Right lobe of liver (tissue), 6 donors: ENCODE measurements at regions not wholly inside any gene's neighbourhood (a gene's known extent, or its start where the extent isn't known, plus 50 kb on each side); places are given as distances from the start of the nearest gene placed in this dataset.
"Not testable (repeated sequence)": the region's sequence is repeated elsewhere in the genome, so short reads cannot be mapped to it uniquely, and the experiment has no call there.

Source experiments
- ATAC-seq, 4 donors: fragments of 200-7000 bp; cut with Tn5 transposase; one replicate each; pipeline ENCODE4 v1.9.1; 2020; ENCODE audit warnings: mild to moderate bottlenecking in 4 of 4, moderate library complexity in 4 of 4
- DNase-seq, 3 donors: peaks; one replicate each; pipeline ENCODE4 v3.0.0-alpha.2; 2020
- H3K27ac ChIP-seq, 3 donors: fragments of 200-600 bp; one replicate each; pipeline ENCODE4 v1.8.0; 2022
- H3K27me3 ChIP-seq, 2 donors: fragments of 200-600 bp; one replicate each; pipeline ENCODE4 v1.8.0; 2022
- H3K36me3 ChIP-seq, 4 donors: fragments of 200-600 bp; sonication (generic) in 1 of 4; one replicate each; pipeline versions ENCODE4 v1.5.1 to v1.8.0; 2017 to 2022; ENCODE audit warnings: control low read depth in 1 of 4
- H3K4me1 ChIP-seq, 4 donors: fragments of 200-600 bp; sonication (generic) in 1 of 4; one replicate each; pipeline versions ENCODE4 v1.5.1 to v1.8.0; 2017 to 2022; ENCODE audit warnings: control low read depth in 1 of 4
- H3K4me3 ChIP-seq, 3 donors: fragments of 200-600 bp; one replicate each; pipeline ENCODE4 v1.8.0; 2022
- H3K9me3 ChIP-seq, 4 donors: fragments of 200-600 bp; sonication (generic) in 1 of 4; one replicate each; pipeline versions ENCODE4 v1.5.1 to v1.8.0; 2017 to 2022; ENCODE audit warnings: control low read depth in 1 of 4
- POLR2A ChIP-seq: fragments of 450-650 bp; IDR thresholded peaks from one replicate; pipeline ENCODE4 v1.6.1; 2017; ENCODE audit warnings: antibody characterized with exemption, mild to moderate bottlenecking
- WGBS: methylation state at CpG from one replicate; pipeline ENCODE4 v1.1.6; 2018; ENCODE audit warnings: low coverage, low lambda C conversion rate; ENCODE audit not compliant: insufficient coverage; ENCODE audit errors: missing lambda C conversion rate; 5-methylcytosine and 5-hydroxymethylcytosine counted together
- intact Hi-C, 2 donors: fragments of 100-400 bp; cut with DNase I; formaldehyde crosslinking; loops; one replicate each; pipeline versions ENCODE4 v1.11.2 to v1.14.1; 2022
- TF ChIP-seq, protein P1 (sequence below), 4 donors: fragments of 200-600 bp in 3 of 4; fragments of 450-650 bp in 1 of 4; IDR thresholded peaks; one replicate each; pipeline versions ENCODE4 v1.5.1 to v1.8.0; 2016 to 2022; ENCODE audit warnings: antibody characterized with exemption in 4 of 4, mild to moderate bottlenecking in 2 of 4
- donor health status: DM: no; HTN: yes; CAD: no.
- donor health status: DM: no; HTN: no; CAD: no.
- donor health status: DM: no; HTN: no; CAD: no.
- donor health status: DM: no; HTN: yes; CAD: no.
- donor health status: DM: no; HTN: yes; CAD: no.

DNA sequence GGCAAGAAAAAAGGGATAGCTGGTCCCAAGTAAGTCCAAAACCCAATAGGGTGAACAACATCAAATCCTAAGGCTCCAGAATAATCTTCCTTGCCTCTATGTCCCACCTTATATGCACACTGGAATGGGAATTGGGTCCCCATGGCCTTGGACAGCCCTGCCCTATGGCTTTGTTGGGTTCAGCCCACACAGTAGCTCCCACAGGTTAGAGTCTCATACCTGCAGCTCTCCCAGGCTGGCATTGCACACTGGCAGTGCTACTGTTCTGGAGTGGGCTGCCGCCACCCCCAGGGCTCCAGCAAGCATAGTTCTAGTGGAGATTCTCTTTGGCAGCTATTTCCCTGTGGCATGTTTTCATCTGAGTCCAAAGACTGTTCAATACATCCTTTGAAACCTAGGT is 352.4 kb upstream of the CLEC14A start:
- Histone ChIP-seq H3K4me3 (no peak overlapping the region), H3K9me3 (no peaks in the 10 kb centered on the region), H3K36me3 (no peaks in the 10 kb centered on the region), H3K27me3 (no peaks in the 10 kb centered on the region), H3K4me1 (peaks cover 0 to 24% (median 0%) of the 10 kb centered on the region in 4 donors), H3K27ac (no peak overlapping the region)
- no peak for ATAC-seq
- intact Hi-C loops: no loop called here
- no peak for DNase-seq
- no peak for TF ChIP-seq POLR2A
- TF ChIP-seq, protein P1, sequence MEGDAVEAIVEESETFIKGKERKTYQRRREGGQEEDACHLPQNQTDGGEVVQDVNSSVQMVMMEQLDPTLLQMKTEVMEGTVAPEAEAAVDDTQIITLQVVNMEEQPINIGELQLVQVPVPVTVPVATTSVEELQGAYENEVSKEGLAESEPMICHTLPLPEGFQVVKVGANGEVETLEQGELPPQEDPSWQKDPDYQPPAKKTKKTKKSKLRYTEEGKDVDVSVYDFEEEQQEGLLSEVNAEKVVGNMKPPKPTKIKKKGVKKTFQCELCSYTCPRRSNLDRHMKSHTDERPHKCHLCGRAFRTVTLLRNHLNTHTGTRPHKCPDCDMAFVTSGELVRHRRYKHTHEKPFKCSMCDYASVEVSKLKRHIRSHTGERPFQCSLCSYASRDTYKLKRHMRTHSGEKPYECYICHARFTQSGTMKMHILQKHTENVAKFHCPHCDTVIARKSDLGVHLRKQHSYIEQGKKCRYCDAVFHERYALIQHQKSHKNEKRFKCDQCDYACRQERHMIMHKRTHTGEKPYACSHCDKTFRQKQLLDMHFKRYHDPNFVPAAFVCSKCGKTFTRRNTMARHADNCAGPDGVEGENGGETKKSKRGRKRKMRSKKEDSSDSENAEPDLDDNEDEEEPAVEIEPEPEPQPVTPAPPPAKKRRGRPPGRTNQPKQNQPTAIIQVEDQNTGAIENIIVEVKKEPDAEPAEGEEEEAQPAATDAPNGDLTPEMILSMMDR (IDR thresholded peaks at IDR 0.05): no peak
- 100% methylated on average over 1 of the region's 1 CpG for WGBS

DNA sequence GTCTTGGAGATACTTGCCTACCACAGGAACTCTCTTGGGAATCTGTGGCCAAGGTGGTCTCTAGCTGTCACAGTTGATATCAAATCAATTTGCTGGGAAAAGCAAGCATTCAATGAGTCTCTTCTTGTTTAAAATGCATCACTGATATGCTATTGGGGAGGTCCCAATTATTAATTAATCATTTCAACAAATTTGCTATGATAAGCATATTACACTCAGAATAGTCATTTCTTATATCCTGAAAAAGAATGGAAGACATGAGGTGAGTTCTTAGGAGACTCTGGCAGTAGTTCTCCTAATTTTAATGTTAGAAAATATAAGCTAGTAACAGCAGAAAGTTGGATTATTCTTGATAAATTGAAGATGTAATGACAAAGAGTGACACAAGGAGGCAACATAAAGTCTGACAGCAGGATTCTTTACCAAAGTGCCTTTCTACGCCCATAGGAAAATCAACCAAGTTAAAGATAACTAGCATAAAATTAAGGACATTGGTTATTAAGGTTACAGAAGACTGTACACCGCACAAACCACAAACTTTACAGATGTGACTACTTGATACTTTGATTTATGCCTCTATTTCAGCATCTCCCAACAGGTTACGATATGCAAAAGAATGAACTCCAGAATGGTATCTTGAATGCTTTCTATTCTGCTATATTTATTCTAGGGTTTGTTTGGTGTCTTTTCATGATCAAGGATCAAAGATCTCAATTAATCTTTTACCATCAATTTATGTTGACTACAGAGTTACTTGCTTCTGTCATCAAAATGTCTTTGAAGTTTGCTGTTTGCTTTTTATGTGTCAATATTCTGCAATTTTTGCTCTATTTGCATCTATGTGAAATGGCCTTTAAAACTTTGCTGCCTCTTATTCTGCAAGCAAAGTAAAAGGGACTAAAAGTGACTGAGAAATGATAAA is 349.6 kb upstream of the CLEC14A start:
- peak overlapping the region in 1 of 3 donors; percentile 25 for H3K4me3 ChIP-seq
- no peaks in the 10 kb centered on the region for H3K9me3 ChIP-seq
- DNase-seq (no peak), ATAC-seq (peak; percentile 63 to 90 (median 74))
- no peak for TF ChIP-seq POLR2A
- TF ChIP-seq, protein P1 (IDR thresholded peaks at IDR 0.05): peak; percentile 19 to 37 (median 32)
- peaks cover 0 to 26% (median 0%) of the 10 kb centered on the region in 4 donors for H3K4me1 ChIP-seq
- WGBS: 26% methylated on average over 3 of the region's 3 CpGs
- no peaks in the 10 kb centered on the region for H3K27me3 ChIP-seq
- intact Hi-C loops: no loop called here
- peak overlapping the region in 1 of 3 donors; percentile 30 for H3K27ac ChIP-seq
- H3K36me3 ChIP-seq: no peaks in the 10 kb centered on the region

DNA sequence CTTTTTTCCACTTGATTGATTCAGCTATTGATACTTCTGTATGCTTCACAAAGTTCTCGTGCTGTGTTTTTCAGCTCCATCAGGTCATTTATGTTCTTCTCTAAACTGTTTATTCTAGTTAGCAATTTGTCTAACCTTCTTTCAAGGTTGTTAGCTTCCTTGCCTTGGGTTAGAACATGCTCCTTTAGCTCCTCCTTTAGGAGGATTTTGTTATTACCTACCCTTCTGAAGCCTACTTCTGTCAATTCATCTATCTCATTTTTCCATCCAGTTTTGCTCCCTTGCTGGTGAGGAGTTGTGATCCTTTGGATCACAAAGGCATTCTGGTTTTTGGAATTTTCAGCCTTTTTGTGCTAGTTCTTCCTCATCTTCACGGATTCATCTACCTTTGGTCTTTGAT is 344.7 kb upstream of the CLEC14A start:
- H3K9me3 ChIP-seq, H3K27ac ChIP-seq, intact Hi-C loops, H3K36me3 ChIP-seq, H3K4me3 ChIP-seq, H3K27me3 ChIP-seq, DNase-seq: not testable (repeated sequence)
- TF ChIP-seq, protein P1 (IDR thresholded peaks at IDR 0.05): peak; percentile 29 to 47 (median 45)
- 47% methylated on average over 2 of the region's 2 CpGs for WGBS
- ATAC-seq: peak in 3 of 4 donors; percentile 39 to 59 (median 46)
- peaks cover 0 to 21% (median 0%) of the 10 kb centered on the region in 4 donors for H3K4me1 ChIP-seq

DNA sequence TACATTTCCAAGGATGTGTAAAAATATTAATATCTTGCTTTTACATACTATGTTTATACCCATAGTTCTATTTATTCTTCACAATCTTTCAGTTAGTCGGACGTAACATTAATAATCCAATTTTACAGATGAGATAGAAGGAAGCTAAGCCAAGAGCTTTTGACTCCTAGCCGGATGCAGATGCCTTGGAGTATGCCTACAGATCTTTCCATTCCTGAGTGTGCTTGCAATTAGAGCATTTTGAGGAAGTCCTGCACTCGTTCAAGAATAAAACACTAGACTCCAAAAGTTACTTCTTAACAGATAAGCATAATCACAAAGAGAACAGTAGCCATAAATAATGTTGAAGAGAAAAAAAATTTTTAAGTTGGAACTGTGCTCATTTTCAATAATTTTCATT is 337.6 kb upstream of the CLEC14A start:
- Histone ChIP-seq H3K27me3 (no peaks in the 10 kb centered on the region), H3K9me3 (no peaks in the 10 kb centered on the region), H3K4me1 (no peaks in the 10 kb centered on the region), H3K27ac (no peak overlapping the region), H3K36me3 (no peaks in the 10 kb centered on the region), H3K4me3 (no peak overlapping the region)
- TF ChIP-seq, protein P1 (IDR thresholded peaks at IDR 0.05): no peak
- TF ChIP-seq POLR2A: no peak
- ATAC-seq (no peak), DNase-seq (no peak)
- intact Hi-C loops: no loop called here
- 71% methylated on average over 4 of the region's 4 CpGs for WGBS
